ENCODE measurements at regions not wholly inside any gene's neighbourhood (a gene's known extent, or its start where the extent isn't known, plus 50 kb on each side); places are given as distances from the start of the nearest gene placed in this dataset.
"Not testable (repeated sequence)": the region's sequence is repeated elsewhere in the genome, so short reads cannot be mapped to it uniquely, and the experiment has no call there.

GRCh38 chr17:5951912-5952311 is 118.3 kb upstream of the WSCD1 start:
- DNase-seq (ENCODE audit: low spot score), result no peak

- DNase-seq (ENCODE audit: low spot score), result no peak
Observed at GRCh38 chr17:5952518-5952917, 117.7 kb upstream of the WSCD1 start.

DNA sequence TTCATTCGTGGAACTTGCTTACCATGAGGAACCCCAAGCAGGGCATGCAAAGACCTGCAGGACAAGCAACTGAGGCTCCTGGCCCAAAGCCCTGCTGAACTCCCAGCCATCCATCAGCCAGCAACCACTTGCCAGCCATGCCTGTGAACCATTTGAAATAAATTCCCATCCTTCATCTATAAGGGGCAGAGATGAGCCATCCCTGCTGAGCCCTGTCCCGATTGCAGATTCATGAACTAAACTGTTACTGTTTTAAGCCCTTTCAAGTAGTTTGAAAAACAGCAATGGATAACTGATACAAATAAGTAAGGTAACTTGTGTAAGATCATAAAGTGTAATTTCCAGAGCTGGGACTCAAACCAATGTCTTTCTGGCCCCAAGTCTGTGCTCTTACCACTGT is 114.4 kb upstream of the WSCD1 start:
- no peak for DNase-seq (ENCODE audit: low spot score)

GRCh38 chr17:5958850-5959249 is 111.3 kb upstream of the WSCD1 start:
- no peak for DNase-seq (ENCODE audit: low spot score)

GRCh38 chr17:5962371-5962770 is 107.8 kb upstream of the WSCD1 start:
- no peak for DNase-seq (ENCODE audit: low spot score)

GRCh38 chr17:5971969-5972368 is 98.2 kb upstream of the WSCD1 start:
- DNase-seq (ENCODE audit: low spot score), result no peak

DNA sequence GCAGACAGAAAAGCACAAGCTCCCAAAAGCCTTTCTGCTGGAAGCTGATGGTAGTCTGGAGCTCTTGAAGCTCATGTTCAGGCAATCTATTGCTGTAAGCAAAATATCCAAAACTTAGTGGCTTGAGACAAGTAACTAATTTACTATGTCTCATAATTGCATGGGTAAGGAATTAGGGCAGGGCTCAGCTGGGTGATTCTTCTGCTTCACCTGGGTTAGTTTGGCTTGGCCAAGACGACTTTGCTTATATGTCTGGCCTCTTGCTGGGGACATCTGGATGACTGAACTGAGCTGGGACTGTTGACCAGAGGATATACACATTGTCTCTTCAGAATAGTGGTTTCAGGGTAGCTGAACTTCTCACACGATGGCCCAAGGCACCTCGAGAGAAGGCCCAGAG is 96.8 kb upstream of the WSCD1 start:
- DNase-seq (ENCODE audit: low spot score), result no peak

DNA sequence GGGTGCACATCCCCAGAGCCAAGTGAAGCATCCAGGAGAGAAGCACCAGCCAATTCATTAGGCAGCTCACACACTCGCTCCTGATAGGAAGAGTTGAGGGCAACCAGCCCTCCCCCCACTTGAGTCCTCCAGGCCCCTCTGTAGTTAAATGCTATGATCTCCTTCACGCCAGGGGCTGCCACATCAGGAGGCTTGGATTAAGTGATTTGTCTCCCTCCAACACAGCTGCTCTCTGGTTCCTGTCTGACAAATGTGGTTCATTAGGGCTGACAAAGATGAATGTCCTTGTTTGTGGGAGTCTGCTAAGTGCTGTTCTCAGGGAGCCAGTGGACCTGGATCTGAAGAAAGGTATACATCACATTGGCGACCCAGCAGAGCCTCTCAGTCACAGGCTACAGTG is 94.5 kb upstream of the WSCD1 start:
- DNase-seq (ENCODE audit: low spot score), result no peak

DNA sequence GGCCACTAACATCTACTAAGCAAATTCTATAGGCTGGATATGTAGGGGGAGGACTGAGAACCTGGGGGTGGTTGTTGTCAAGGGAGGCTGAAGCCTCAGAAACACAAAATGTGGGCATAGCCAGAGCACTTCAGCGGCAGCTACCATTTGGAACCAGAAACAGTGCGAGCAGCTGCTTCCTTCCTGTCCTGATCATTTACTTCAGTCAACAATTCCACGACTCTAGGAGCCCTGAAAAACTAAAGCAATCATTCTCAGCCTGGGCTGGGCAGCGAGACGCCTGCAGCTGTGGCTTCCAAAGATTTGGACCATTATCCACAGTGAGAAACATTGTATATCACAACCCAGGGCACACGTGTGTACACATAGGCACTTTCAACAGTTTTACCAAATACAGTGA is 93.9 kb upstream of the WSCD1 start:
- no peak for DNase-seq (ENCODE audit: low spot score)

GRCh38 chr17:5978496-5978895 is 91.7 kb upstream of the WSCD1 start:
- no peak for DNase-seq (ENCODE audit: low spot score)

DNA sequence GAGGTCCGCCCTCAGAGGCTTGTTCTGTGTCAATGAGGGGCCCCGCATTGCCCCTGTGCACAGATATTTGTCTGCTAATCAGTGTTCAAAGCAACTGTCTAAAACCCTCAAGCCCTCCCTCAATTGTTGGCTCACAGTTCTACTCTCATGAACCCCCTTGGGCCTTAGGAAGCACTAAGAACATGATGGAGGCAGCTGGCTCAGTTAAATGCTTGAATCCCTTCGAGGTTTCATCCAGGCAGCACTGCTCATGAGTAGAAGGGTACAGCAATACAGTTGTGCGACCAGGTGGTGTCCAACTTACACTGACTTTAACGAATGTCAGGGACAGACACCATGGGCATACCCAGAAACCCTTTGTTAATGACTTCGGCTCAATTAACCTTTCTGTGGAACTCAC is 89.2 kb upstream of the WSCD1 start:
- DNase-seq (ENCODE audit: low spot score), result no peak

DNA sequence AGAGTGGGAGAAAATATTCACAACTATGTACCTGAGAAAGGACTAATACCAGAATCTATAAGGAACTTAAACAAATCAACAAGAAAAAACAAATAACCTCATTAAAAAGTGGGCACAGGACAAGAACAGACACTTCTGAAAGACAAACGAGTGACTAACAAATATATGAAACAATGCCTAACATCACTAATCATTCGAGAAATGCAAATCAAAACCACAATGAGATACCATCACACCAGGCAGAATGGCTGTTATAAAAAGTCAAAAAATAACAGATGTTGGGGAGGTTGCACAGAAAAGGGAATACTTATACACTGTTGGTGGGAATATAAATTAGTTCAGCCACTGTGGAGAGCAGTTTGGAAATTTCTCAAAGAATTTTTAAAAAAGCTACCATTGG is 83.5 kb upstream of the WSCD1 start:
- DNase-seq (ENCODE audit: low spot score), result no peak

DNA sequence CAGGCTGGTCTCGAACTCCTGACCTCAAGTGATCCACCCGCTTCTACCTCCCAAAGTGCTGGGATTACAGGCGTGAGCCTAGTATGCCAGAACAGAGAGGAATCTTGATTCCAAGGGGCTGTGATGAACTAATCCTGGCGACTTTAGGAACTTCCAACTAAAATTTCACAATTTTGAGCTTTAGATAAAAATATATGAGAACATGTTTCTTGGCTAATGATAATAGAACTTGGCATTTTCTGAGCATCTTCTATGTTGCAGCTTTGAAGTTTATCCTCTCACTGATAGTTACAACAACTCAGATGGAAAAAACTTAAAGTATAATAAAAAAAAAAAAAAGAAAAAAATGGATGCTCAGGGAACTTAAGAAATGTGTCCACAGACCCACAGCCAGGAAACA is 69.8 kb upstream of the WSCD1 start:
- no peak for DNase-seq (ENCODE audit: low spot score)

- DNase-seq (ENCODE audit: low spot score), result not testable (repeated sequence)
Observed at GRCh38 chr17:6003221-6003620, 67.0 kb upstream of the WSCD1 start.

GRCh38 chr17:6005939-6006338 is 64.2 kb upstream of the WSCD1 start:
- DNase-seq (ENCODE audit: low spot score), result no peak

DNA sequence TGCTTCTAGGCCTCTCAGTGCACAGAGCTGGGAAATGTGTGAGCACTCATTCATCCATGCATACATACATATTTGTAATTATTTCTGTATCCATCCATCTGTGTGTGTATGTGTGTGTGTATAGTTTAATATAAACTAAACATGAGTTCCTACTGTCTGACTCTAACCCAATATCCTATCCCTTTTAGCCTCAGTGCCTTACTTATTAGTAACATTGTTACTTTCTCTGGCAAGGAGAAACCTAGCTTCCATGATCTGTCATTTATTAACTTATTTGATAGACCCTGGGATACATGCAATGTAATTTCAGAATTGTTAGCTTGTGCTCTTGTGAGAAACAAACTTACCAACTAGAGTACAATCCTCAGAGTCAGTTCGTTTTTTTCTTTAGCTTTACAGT is 59.0 kb upstream of the WSCD1 start:
- no peak for DNase-seq (ENCODE audit: low spot score)

GRCh38 chr17:6018788-6019187 is 51.4 kb upstream of the WSCD1 start:
- no peak for DNase-seq (ENCODE audit: low spot score)

DNA sequence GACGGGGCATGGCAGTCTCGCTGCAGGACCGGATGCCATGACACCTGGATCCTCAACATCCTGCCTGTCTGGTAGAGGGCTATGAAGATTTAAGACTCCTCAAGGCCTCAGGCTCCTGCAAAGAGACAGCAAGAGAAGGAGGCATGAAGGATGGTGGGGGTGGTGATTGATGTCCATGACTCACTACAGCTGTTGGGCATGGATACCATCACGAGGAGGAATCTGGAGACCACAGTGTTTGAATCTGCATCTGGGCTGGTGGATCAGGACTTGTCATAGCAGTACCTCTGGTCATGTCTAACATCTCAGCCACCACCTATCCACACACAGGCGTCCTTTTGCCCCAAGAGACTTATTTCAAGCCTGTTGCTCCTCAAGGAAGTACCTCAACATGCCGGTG is 50.2 kb upstream of the WSCD1 start:
- DNase-seq (ENCODE audit: low spot score), result no peak

GRCh38 chr17:6020376-6021010 is 49.7 kb upstream of the WSCD1 start:
- no peak for DNase-seq (ENCODE audit: low spot score)

Measured in iPS-NIHi11 (cell line).